ENCODE measurements at regions not wholly inside any gene's neighbourhood (a gene's known extent, or its start where the extent isn't known, plus 50 kb on each side); places are given as distances from the start of the nearest gene placed in this dataset.

- Histone ChIP-seq H3K9ac (ENCODE audit: low read length) (no peak overlapping the region), H3K79me2 (ENCODE audit: insufficient read depth, low read length) (no peaks in the 10 kb centered on the region), H3K27me3 (ENCODE audit: insufficient read depth, low read length) (no peaks in the 10 kb centered on the region), H3K4me2 (ENCODE audit: low read length) (no peak overlapping the region), H3K36me3 (ENCODE audit: insufficient read depth, low read length) (no peaks in the 10 kb centered on the region), H3K9me3 (ENCODE audit: low read length) (no peaks in the 10 kb centered on the region), H3K4me3 (ENCODE audit: low read depth, low read length, poor library complexity, severe bottlenecking) (no peak overlapping the region), H3K27ac (ENCODE audit: low read depth, low read length, poor library complexity, severe bottlenecking) (no peak overlapping the region), H3K4me1 (ENCODE audit: insufficient read depth, low read length, severe bottlenecking) (no peaks in the 10 kb centered on the region), H3K9me2 (ENCODE audit: low read depth, low read length) (no peaks in the 10 kb centered on the region), H2AFZ (ENCODE audit: low read length) (no peak overlapping the region), H4K20me1 (ENCODE audit: insufficient read depth, low read length) (no peaks in the 10 kb centered on the region), H3F3A (ENCODE audit: insufficient read depth, low read length) (no peaks in the 10 kb centered on the region)
- TF ChIP-seq EZH2 (IDR thresholded peaks at IDR 0.05; ENCODE audit: borderline replicate concordance, low read length) (no peak), CTCF (IDR thresholded peaks at IDR 0.05; ENCODE audit: low read length) (no peak)
These were observed 135.4 kb upstream of the FSHR start for GRCh38 chr2:49289711-49290110.

- no peaks in the 10 kb centered on the region for H3F3A ChIP-seq (ENCODE audit: insufficient read depth, low read length)
- TF ChIP-seq EZH2 (IDR thresholded peaks at IDR 0.05; ENCODE audit: borderline replicate concordance, low read length) (no peak), CTCF (IDR thresholded peaks at IDR 0.05; ENCODE audit: low read length) (no peak)
- H3K4me1 ChIP-seq (ENCODE audit: insufficient read depth, low read length, severe bottlenecking) = no peaks in the 10 kb centered on the region
- H2AFZ ChIP-seq (ENCODE audit: low read length) = no peak overlapping the region
- no peaks in the 10 kb centered on the region for H4K20me1 ChIP-seq (ENCODE audit: insufficient read depth, low read length)
- H3K27me3 ChIP-seq (ENCODE audit: insufficient read depth, low read length) = no peaks in the 10 kb centered on the region
- H3K4me3 ChIP-seq (ENCODE audit: low read depth, low read length, poor library complexity, severe bottlenecking) = no peak overlapping the region
- no peaks in the 10 kb centered on the region for H3K9me3 ChIP-seq (ENCODE audit: low read length)
- no peak overlapping the region for H3K9ac ChIP-seq (ENCODE audit: low read length)
- H3K79me2 ChIP-seq (ENCODE audit: insufficient read depth, low read length) = no peaks in the 10 kb centered on the region
- H3K9me2 ChIP-seq (ENCODE audit: low read depth, low read length) = no peaks in the 10 kb centered on the region
- H3K27ac ChIP-seq (ENCODE audit: low read depth, low read length, poor library complexity, severe bottlenecking) = no peak overlapping the region
- H3K36me3 ChIP-seq (ENCODE audit: insufficient read depth, low read length) = no peaks in the 10 kb centered on the region
- H3K4me2 ChIP-seq (ENCODE audit: low read length) = no peak overlapping the region
These were observed 134.8 kb upstream of the FSHR start for GRCh38 chr2:49288902-49289700.

- Histone ChIP-seq H3K36me3 (ENCODE audit: insufficient read depth, low read length) (no peaks in the 10 kb centered on the region), H3F3A (ENCODE audit: insufficient read depth, low read length) (no peaks in the 10 kb centered on the region), H3K79me2 (ENCODE audit: insufficient read depth, low read length) (no peaks in the 10 kb centered on the region), H2AFZ (ENCODE audit: low read length) (no peak overlapping the region), H3K4me2 (ENCODE audit: low read length) (no peak overlapping the region), H3K9ac (ENCODE audit: low read length) (no peak overlapping the region), H3K9me3 (ENCODE audit: low read length) (no peaks in the 10 kb centered on the region), H3K27ac (ENCODE audit: low read depth, low read length, poor library complexity, severe bottlenecking) (no peak overlapping the region), H3K4me1 (ENCODE audit: insufficient read depth, low read length, severe bottlenecking) (no peaks in the 10 kb centered on the region), H4K20me1 (ENCODE audit: insufficient read depth, low read length) (no peaks in the 10 kb centered on the region), H3K27me3 (ENCODE audit: insufficient read depth, low read length) (no peaks in the 10 kb centered on the region), H3K4me3 (ENCODE audit: low read depth, low read length, poor library complexity, severe bottlenecking) (no peak overlapping the region), H3K9me2 (ENCODE audit: low read depth, low read length) (no peaks in the 10 kb centered on the region)
- TF ChIP-seq EZH2 (IDR thresholded peaks at IDR 0.05; ENCODE audit: borderline replicate concordance, low read length) = no peak
- no peak for TF ChIP-seq CTCF (IDR thresholded peaks at IDR 0.05; ENCODE audit: low read length)
These were observed 133.9 kb upstream of the FSHR start for GRCh38 chr2:49288113-49288705.

Data from OCI-LY1 (cell line).